D721Med (cell line): ENCODE measurements at regions not wholly inside any gene's neighbourhood (a gene's known extent, or its start where the extent isn't known, plus 50 kb on each side); places are given as distances from the start of the nearest gene placed in this dataset.

Experiments used
- DNase-seq: peaks from one replicate; pipeline ENCODE4 v3.0.0; 2011; ENCODE audit warnings: low spot score; ENCODE audit not compliant: insufficient read length
- FAIRE-seq: peaks from 2 replicates; lab custom pipeline; 2011; peaks lifted over from hg19 to GRCh38; lab: Jason Lieb, UNC
- TF ChIP-seq, protein P1 (sequence below): IDR thresholded peaks from 2 replicates; pipeline ENCODE4 v1.5.1; 2012; ENCODE audit warnings: mild to moderate bottlenecking, control low read depth; ENCODE audit not compliant: insufficient read depth; ENCODE audit errors: missing control alignments

DNA sequence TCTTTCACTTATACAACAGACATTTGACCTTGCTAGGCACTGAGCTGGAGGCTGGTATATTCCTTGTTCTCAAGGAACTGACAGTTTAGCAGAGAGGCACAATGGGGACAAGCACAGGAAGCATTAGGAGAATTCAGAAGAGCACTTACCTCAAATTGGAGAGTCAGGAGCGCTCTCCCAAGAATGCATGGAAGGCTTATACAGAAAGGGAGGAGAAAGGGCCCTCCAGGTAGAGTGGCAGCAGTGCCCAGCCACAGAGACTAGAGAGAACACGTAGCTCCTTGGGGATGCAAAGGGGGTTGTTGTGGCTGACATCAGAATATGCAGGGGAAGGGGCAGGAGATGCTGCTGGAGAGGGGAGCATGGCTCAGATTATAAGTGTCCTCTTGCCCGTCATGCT lies 78.2 kb upstream of the MKLN1 start:
- DNase-seq = no peak
- FAIRE-seq = no peak

DNA sequence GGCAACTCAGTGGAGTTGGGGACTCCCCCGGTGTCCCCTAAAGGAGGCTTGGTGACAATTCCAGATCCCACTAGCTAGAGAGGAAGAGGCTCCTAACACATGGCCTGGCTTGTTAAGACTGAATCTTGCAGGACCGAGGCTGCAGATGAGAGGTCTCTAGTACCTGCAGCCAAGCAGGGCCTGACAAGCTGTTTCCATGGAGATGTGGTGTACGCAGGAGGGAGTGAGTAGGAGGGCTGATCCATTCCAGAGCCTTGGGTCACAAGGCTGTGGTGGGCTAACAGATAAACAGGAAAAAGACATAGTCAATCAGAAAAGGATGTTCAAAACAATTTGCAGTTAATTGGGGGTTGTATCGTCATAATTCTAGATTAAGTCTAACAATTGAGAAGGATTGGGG lies 77.3 kb upstream of the MKLN1 start:
- DNase-seq = no peak
- TF ChIP-seq, protein P1, sequence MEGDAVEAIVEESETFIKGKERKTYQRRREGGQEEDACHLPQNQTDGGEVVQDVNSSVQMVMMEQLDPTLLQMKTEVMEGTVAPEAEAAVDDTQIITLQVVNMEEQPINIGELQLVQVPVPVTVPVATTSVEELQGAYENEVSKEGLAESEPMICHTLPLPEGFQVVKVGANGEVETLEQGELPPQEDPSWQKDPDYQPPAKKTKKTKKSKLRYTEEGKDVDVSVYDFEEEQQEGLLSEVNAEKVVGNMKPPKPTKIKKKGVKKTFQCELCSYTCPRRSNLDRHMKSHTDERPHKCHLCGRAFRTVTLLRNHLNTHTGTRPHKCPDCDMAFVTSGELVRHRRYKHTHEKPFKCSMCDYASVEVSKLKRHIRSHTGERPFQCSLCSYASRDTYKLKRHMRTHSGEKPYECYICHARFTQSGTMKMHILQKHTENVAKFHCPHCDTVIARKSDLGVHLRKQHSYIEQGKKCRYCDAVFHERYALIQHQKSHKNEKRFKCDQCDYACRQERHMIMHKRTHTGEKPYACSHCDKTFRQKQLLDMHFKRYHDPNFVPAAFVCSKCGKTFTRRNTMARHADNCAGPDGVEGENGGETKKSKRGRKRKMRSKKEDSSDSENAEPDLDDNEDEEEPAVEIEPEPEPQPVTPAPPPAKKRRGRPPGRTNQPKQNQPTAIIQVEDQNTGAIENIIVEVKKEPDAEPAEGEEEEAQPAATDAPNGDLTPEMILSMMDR = no peak
- no peak for FAIRE-seq

More for the DNA sequence above, 78.2 kb upstream of the MKLN1 start:
- TF ChIP-seq, protein P1 = no peak

DNA sequence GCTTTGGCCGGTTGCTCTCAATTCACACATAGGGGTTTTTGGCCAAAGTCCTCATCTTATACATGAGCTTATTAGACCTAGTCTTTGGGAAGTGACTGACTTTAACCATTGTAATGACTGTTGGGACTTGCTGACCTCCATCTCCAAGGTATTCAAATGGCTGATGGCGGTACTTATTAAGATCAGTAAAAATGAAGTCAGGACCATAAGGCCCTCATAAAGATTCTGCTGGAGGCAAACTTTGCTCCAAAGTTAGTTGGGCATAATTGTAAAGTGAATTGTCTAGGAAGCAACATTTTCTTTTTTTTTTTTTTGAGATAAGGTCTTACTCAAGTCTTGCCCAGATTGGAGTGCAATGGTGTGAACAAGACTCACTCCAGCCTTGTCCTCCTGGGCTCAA lies 76.3 kb upstream of the MKLN1 start:
- no peak for DNase-seq
- FAIRE-seq = no peak
- TF ChIP-seq, protein P1 = no peak

DNA sequence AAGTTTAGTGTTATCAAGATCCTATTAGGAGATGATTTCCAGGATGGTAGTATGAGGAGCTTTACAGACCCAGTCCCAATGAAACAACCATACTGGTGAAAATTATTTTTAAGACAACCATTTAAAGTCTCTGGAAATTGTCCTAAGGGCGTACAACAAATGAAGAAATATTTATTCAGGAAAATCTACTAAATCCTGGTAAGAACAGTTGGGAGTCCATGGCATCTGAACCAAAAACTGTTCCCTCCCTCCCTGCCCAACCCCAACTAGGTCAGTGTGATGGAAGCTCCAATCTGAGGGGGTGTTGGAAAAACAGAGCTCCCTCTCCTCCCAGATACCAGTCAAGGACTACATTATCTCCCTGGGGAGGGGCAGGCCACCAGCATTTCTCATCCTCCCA lies 74.7 kb upstream of the MKLN1 start:
- FAIRE-seq = no peak

DNA sequence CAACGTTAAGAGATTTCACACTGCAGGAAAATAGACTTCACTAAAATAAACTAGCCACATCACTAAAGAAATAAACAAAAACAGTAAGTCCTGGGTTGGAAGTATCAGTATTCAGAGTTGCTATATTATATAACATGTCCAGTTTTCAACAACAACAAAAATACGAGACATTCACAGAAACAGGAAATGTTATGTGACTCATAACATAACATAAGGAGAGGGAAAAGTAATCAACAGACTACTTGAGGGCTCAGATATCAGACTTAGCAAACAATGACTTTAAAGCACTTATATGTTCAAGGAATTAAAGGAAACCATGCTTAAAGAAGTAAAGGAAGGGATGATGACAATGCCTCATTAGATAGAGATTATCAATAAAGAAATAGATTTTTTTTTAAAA lies 73.5 kb upstream of the MKLN1 start:
- FAIRE-seq (no peak), DNase-seq (no peak)
- TF ChIP-seq, protein P1 = no peak

More for the DNA sequence above, 74.7 kb upstream of the MKLN1 start:
- no peak for DNase-seq
- TF ChIP-seq, protein P1 = no peak

DNA sequence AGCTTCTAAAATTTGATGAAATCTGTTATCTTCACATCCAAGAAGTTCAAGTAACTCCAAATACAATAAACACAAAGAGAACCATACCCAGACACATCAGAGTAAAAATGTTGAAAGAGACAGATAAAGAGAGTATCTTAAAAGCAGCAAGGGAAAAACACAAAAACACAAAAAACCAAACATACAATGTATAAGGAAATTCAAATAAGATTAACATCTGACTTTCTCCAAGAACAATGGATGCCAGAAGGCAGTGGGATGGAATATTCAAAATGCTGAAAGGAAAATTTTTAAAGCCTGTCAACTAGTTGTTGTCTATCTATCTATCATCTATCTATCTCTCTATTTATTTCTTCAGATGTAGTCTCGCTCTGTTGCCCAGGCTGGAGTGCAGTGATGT lies 72.4 kb upstream of the MKLN1 start:
- DNase-seq (no peak), FAIRE-seq (no peak)
- TF ChIP-seq, protein P1 = no peak

DNA sequence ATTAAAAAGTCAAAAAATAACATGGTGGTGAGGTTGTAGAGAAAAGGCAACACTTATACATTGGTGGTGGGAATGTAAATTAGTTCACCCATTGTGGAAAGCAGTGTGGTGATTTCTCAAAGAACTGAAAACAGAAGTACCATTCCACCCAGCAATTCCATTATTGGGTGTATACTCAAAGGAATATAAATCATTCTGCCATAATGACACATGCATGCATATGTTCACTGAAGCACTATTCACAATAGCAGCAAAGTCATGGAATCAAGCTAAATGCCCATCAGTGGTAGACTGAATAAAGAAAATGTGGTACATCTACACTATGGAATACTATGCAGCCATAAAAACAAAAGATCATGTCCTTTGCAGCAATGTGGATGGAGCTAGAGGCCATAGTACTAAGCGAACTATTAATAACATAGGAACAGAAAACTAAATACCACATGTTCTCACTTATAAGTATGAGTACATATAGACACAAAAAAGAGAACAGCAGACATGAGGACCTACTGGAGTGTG lies 66.1 kb upstream of the MKLN1 start:
- FAIRE-seq = no peak
- TF ChIP-seq, protein P1 = no peak
- no peak for DNase-seq
